ENCODE measurements at regions not wholly inside any gene's neighbourhood (a gene's known extent, or its start where the extent isn't known, plus 50 kb on each side); places are given as distances from the start of the nearest gene placed in this dataset.

DNA sequence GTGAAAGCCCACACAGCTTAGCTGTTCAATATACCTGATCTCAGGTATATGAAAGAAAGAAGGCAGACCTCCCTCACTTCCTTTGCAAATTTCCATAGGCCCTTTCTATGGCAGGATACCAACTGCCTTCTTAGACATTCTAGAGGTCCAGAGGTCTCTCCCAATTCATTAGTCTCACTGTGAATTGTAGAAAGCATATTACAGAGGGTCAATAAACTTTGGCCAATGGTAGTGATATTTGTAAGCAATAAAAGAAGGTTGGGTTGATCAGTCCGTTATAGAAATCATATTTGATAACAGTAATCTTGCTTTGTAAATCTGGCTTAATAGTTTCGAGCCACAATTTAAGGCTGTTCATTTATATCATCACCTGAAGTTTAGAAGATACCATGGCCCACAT lies 50.7 kb upstream of the ATP8B1 start:
- Histone ChIP-seq H3K4me2 (no peak overlapping the region), H3K4me1 (ENCODE audit: low read depth, poor library complexity, severe bottlenecking) (no peaks in the 10 kb centered on the region), H4K20me1 (ENCODE audit: insufficient read depth) (no peaks in the 10 kb centered on the region), H3K27me3 (ENCODE audit: insufficient read depth, low read depth) (no peaks in the 10 kb centered on the region), H3K9ac (no peak overlapping the region), H3K4me3 (IDR thresholded peaks at IDR 0.05; ENCODE audit: insufficient read depth, low read depth, low read length) (no peak overlapping the region), H3K79me2 (ENCODE audit: insufficient read depth, low read depth) (no peaks in the 10 kb centered on the region), H3K27ac (no peak overlapping the region), H2AFZ (ENCODE audit: low read depth) (no peak overlapping the region), H3K36me3 (ENCODE audit: insufficient read depth) (no peaks in the 10 kb centered on the region)
- TF ChIP-seq, protein P1, sequence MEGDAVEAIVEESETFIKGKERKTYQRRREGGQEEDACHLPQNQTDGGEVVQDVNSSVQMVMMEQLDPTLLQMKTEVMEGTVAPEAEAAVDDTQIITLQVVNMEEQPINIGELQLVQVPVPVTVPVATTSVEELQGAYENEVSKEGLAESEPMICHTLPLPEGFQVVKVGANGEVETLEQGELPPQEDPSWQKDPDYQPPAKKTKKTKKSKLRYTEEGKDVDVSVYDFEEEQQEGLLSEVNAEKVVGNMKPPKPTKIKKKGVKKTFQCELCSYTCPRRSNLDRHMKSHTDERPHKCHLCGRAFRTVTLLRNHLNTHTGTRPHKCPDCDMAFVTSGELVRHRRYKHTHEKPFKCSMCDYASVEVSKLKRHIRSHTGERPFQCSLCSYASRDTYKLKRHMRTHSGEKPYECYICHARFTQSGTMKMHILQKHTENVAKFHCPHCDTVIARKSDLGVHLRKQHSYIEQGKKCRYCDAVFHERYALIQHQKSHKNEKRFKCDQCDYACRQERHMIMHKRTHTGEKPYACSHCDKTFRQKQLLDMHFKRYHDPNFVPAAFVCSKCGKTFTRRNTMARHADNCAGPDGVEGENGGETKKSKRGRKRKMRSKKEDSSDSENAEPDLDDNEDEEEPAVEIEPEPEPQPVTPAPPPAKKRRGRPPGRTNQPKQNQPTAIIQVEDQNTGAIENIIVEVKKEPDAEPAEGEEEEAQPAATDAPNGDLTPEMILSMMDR (conservative IDR thresholded peaks at IDR 0.05; ENCODE audit: low read depth, low read length), result no peak

DNA sequence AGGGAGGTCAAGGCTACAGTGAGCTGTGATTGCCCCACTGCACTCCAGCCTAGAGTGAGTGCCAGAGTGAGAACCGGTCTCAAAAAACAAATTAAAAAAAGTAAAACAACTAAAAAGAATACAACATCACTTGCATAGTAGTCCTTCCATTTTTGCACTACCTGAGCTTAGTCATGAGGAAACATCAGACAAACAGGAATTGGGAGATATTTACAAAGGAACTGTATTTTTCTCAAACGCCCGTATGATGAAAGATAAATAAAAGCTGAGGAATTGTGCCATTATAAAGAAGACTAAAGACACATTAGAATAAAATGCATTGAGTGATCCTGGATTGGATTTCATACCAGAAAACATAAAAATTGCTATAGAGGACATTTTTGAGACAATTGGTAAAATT lies 50.0 kb upstream of the ATP8B1 start:
- Histone ChIP-seq H3K27ac (no peak overlapping the region), H2AFZ (ENCODE audit: low read depth) (no peak overlapping the region), H3K4me3 (IDR thresholded peaks at IDR 0.05; ENCODE audit: insufficient read depth, low read depth, low read length) (no peak overlapping the region), H4K20me1 (ENCODE audit: insufficient read depth) (no peaks in the 10 kb centered on the region), H3K9ac (no peak overlapping the region), H3K4me2 (no peak overlapping the region), H3K79me2 (ENCODE audit: insufficient read depth, low read depth) (no peaks in the 10 kb centered on the region), H3K36me3 (ENCODE audit: insufficient read depth) (no peaks in the 10 kb centered on the region), H3K4me1 (ENCODE audit: low read depth, poor library complexity, severe bottlenecking) (no peaks in the 10 kb centered on the region), H3K27me3 (ENCODE audit: insufficient read depth, low read depth) (no peaks in the 10 kb centered on the region)
- TF ChIP-seq, protein P1 (conservative IDR thresholded peaks at IDR 0.05; ENCODE audit: low read depth, low read length), result no peak

Measured in KMS-11 (cell line).